ENCODE measurements at regions not wholly inside any gene's neighbourhood (a gene's known extent, or its start where the extent isn't known, plus 50 kb on each side); places are given as distances from the start of the nearest gene placed in this dataset.

DNA sequence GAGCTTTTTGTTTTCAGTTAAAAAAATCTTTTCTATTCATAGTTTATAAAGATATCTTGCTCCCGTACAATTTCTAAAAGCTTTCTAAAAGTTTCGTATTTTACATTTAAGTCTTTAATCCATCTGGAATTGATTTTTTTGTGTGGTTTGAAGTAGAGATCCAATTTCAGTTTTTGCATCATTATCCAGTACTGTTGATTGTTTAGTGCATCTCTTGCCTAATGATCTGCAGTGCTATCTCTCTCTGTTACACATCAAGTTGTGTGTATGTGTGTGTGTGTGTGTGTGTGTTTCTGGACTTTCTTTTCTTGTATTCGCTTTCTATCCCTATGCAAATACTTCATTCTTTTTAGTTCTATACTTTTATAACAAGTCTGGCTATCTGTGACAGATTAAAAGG, 605.8 kb upstream of the DPPA4 start:
- Histone ChIP-seq H3K9me3 (no peaks in the 10 kb centered on the region), H3K4me3 (no peak overlapping the region), H3K4me1 (no peaks in the 10 kb centered on the region), H3K27me3 (peaks cover 0 to 4% (median 0%) of the 10 kb centered on the region in 4 donors), H3K27ac (no peak overlapping the region), H3K36me3 (no peaks in the 10 kb centered on the region)
- DNase-seq = no peak
- ATAC-seq = no peak
- 53 to 68% methylated on average over 3 of the region's 3 CpGs for whole genome bisulfite sequencing, 2 donors
- TF ChIP-seq, protein P1, sequence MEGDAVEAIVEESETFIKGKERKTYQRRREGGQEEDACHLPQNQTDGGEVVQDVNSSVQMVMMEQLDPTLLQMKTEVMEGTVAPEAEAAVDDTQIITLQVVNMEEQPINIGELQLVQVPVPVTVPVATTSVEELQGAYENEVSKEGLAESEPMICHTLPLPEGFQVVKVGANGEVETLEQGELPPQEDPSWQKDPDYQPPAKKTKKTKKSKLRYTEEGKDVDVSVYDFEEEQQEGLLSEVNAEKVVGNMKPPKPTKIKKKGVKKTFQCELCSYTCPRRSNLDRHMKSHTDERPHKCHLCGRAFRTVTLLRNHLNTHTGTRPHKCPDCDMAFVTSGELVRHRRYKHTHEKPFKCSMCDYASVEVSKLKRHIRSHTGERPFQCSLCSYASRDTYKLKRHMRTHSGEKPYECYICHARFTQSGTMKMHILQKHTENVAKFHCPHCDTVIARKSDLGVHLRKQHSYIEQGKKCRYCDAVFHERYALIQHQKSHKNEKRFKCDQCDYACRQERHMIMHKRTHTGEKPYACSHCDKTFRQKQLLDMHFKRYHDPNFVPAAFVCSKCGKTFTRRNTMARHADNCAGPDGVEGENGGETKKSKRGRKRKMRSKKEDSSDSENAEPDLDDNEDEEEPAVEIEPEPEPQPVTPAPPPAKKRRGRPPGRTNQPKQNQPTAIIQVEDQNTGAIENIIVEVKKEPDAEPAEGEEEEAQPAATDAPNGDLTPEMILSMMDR (IDR thresholded peaks at IDR 0.05) = no peak
- FAIRE-seq = peak; percentile 53
- intact Hi-C loops (cut with DNase I) = no loop called here

DNA sequence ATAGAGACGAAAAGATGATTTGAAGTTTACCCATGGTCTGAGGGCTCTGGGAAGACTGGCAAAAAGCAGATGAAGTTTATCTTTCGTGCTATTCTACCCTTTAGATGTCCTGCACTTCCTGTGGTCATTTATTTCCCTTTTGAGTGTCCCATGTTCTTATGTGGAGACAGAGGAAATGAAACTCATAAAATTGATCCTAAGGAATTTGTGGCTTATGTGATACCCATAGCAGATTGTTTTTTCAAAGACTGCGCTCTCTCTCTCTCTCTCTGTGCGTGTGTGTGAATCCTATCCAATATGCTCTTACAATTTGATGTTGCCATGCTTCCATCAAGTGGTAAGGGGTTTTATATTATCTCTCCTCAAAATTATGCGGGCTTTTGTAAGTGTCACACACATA, 607.5 kb upstream of the DPPA4 start:
- ATAC-seq (no peak), DNase-seq (no peak), FAIRE-seq (no peak)
- H3K27me3 ChIP-seq = no peaks in the 10 kb centered on the region
- no peaks in the 10 kb centered on the region for H3K4me1 ChIP-seq
- H3K27ac ChIP-seq = no peak overlapping the region
- intact Hi-C loops (cut with DNase I) = no loop called here
- H3K4me3 ChIP-seq = no peak overlapping the region
- 56 to 73% methylated on average over 5 of the region's 5 CpGs for WGBS, 2 donors
- H3K9me3 ChIP-seq = no peaks in the 10 kb centered on the region
- TF ChIP-seq, protein P1 (IDR thresholded peaks at IDR 0.05) = no peak
- H3K36me3 ChIP-seq = no peaks in the 10 kb centered on the region

DNA sequence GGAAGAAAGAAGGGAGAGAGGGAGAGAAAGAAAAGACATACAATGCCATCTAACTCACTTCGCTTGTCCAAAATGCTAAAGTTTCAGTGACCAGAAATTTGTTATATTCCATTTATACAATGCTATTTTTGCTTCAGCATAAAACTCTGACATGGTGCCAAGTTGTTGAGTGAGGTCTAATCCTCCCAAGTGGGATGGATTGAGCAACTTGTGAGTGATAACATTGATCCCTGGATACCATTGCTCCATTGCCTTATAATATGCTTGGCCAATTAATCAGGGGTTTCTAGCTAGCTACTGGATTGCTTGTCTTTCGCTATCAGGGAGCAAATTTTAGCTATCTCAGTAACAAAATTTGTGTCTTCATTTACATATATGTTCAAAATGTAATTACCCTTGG, 615.6 kb upstream of the DPPA4 start:
- Histone ChIP-seq H3K36me3 (no peaks in the 10 kb centered on the region), H3K9me3 (no peaks in the 10 kb centered on the region), H3K4me3 (no peak overlapping the region), H3K27me3 (no peaks in the 10 kb centered on the region), H3K27ac (no peak overlapping the region), H3K4me1 (no peaks in the 10 kb centered on the region)
- no peak for FAIRE-seq
- DNase-seq = no peak
- intact Hi-C loops (cut with DNase I) = no loop called here
- TF ChIP-seq, protein P1 (IDR thresholded peaks at IDR 0.05) = no peak
- ATAC-seq = no peak
- 74 to 77% methylated on average over 2 of the region's 2 CpGs for WGBS, 2 donors

DNA sequence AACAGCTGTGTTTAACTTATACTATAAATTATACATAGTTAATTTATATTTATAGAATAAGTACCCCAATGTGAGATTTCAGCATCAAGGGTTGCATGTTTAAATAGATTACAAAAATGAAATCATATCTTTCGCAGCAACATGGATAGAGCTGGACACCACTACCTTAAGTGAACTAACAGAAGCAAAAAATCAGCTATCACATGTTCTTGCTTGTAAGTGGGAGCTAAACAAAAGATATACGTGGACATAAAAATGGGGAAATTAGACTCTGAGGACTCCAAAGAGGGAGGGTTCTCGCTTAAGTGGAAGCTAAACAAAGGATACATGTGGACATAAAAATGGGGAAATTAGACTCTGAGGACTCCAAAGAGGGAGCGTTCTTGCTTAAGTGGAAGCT, 626.5 kb upstream of the DPPA4 start:
- Histone ChIP-seq H3K4me3 (no peak overlapping the region), H3K9me3 (no peaks in the 10 kb centered on the region), H3K27me3 (no peaks in the 10 kb centered on the region), H3K27ac (no peak overlapping the region), H3K4me1 (no peaks in the 10 kb centered on the region), H3K36me3 (no peaks in the 10 kb centered on the region)
- intact Hi-C loops (cut with DNase I) = no loop called here
- ATAC-seq (no peak), FAIRE-seq (no peak), DNase-seq (no peak)
- TF ChIP-seq, protein P1 (IDR thresholded peaks at IDR 0.05) = no peak
- 62 to 65% methylated on average over 4 of the region's 4 CpGs for WGBS, 2 donors

DNA sequence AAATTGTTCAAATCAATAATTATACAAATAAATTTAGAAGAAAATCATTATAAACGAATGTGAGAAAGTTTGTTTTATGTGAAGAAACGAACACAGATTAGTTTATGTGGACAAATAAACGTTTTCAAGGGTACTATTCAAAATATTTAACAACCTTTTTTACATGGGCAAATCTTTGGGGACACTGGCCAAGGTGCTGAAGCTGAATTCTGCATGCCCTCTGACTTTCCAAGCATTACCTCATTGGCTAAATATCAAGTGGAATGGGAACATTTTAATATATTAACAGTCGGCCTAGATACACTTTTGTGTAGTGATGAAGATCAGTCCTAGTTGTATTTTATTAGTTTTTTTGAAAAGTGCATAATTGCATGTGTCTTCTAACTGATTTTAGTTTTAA, 636.4 kb upstream of the DPPA4 start:
- Histone ChIP-seq H3K4me3 (no peak overlapping the region), H3K4me1 (no peaks in the 10 kb centered on the region), H3K27ac (no peak overlapping the region), H3K36me3 (no peaks in the 10 kb centered on the region), H3K27me3 (no peaks in the 10 kb centered on the region), H3K9me3 (no peaks in the 10 kb centered on the region)
- DNase-seq = no peak
- ATAC-seq = no peak
- intact Hi-C loops (cut with DNase I) = no loop called here
- 14 to 18% methylated on average over 4 of the region's 4 CpGs for whole genome bisulfite sequencing, 2 donors
- no peak for FAIRE-seq
- TF ChIP-seq, protein P1 (IDR thresholded peaks at IDR 0.05) = no peak

All from pancreas (tissue), 10 donors.